Ovary (tissue), 7 donors: ENCODE measurements at regions not wholly inside any gene's neighbourhood (a gene's known extent, or its start where the extent isn't known, plus 50 kb on each side); places are given as distances from the start of the nearest gene placed in this dataset.

Experiments used
- DNase-seq, 5 donors: peaks; one replicate each; pipeline ENCODE4 v3.0.0-alpha.2; 2019 to 2020
- H3K27ac ChIP-seq, 2 donors: fragments of 200-600 bp; one replicate each; pipeline versions ENCODE4 v1.5.1 to v1.8.0; 2019 to 2022
- H3K27me3 ChIP-seq: fragments of 200-600 bp; one replicate; pipeline ENCODE4 v1.8.0; 2022
- H3K36me3 ChIP-seq: fragments of 200-600 bp; sonication (generic); one replicate; pipeline ENCODE4 v1.5.1; 2019
- H3K4me1 ChIP-seq: one replicate; pipeline ENCODE4 v1.8.1; 2013; ENCODE audit warnings: mild to moderate bottlenecking, moderate library complexity; ENCODE audit not compliant: insufficient read depth
- H3K4me3 ChIP-seq: fragments of 200-600 bp; sonication (generic); one replicate; pipeline ENCODE4 v1.5.1; 2017
- H3K9me3 ChIP-seq, 2 donors: fragments of 200-600 bp in 1 of 2; sonication (generic) in 1 of 2; one replicate each; pipeline versions ENCODE4 v1.5.1 to v1.8.1; 2013 to 2019; ENCODE audit warnings: mild to moderate bottlenecking in 1 of 2, moderate library complexity in 1 of 2
- CTCF ChIP-seq, 3 donors: fragments of 450-650 bp in 2 of 3; fragments of 200-600 bp in 1 of 3; IDR thresholded peaks; one replicate each; pipeline versions ENCODE4 v1.5.1 to v1.8.0; 2016 to 2022; ENCODE audit warnings: antibody characterized with exemption in 3 of 3, mild to moderate bottlenecking in 1 of 3
- EP300 ChIP-seq: sonication (generic); formaldehyde crosslinking; IDR thresholded peaks from one replicate; pipeline ENCODE4 v1.6.1; 2017; ENCODE audit warnings: antibody characterized with exemption
- POLR2A ChIP-seq: fragments of 450-650 bp; IDR thresholded peaks from one replicate; pipeline ENCODE4 v1.6.1; 2017; ENCODE audit warnings: antibody characterized with exemption, mild to moderate bottlenecking, moderate library complexity
- WGBS, 3 donors: extraction: QIAGEN DNeasy Blood & Tissue Kit in 1 of 3; methylation state at CpG; one replicate each; pipeline versions ENCODE4 v1.1.5 to v1.1.7; 2013 to 2017; 5-methylcytosine and 5-hydroxymethylcytosine counted together
- intact Hi-C, 4 donors: fragments of 100-400 bp; cut with DNase I; formaldehyde crosslinking; loops; one replicate each; pipeline versions ENCODE4 v1.11.0 to v1.15.1; 2022 to 2023
- donor health status: DM: no; HTN: no; CAD: no; lungs with moderate emphysema.
- donor health status: DM: no; HTN: no; CAD: no.
- donor health status: Bipolar disorder and iron deficiency.
- donor health status: DM: no; HTN: no; CAD: no.
- donor health status: DM: yes; HTN: yes; CAD: no.

- Histone ChIP-seq H3K36me3 (no peaks in the 10 kb centered on the region), H3K9me3 (no peaks in the 10 kb centered on the region), H3K27ac (no peak overlapping the region), H3K4me3 (no peak overlapping the region), H3K4me1 (no peaks in the 10 kb centered on the region), H3K27me3 (no peaks in the 10 kb centered on the region)
- intact Hi-C loops: no loop called here
- TF ChIP-seq CTCF (IDR thresholded peaks at IDR 0.05) (no peak), POLR2A (no peak), EP300 (no peak)
- DNase-seq: no peak
Observed at GRCh38 chr15:37524601-37525000, 409.8 kb upstream of the TMCO5A start.

GRCh38 chr15:37528432-37528831 is 406.0 kb upstream of the TMCO5A start:
- DNase-seq: no peak
- intact Hi-C loops: no loop called here
- 81 to 83% (median 82%) methylated on average over 2 of the region's 2 CpGs for WGBS, 3 donors
- Histone ChIP-seq H3K27ac (no peak overlapping the region), H3K4me3 (no peak overlapping the region), H3K36me3 (no peaks in the 10 kb centered on the region), H3K4me1 (no peaks in the 10 kb centered on the region), H3K9me3 (no peaks in the 10 kb centered on the region), H3K27me3 (no peaks in the 10 kb centered on the region)
- TF ChIP-seq CTCF (IDR thresholded peaks at IDR 0.05): no peak
- TF ChIP-seq EP300: no peak
- no peak for TF ChIP-seq POLR2A

GRCh38 chr15:37536967-37537605 is 397.4 kb upstream of the TMCO5A start:
- intact Hi-C loops: no loop called here
- no peaks in the 10 kb centered on the region for H3K9me3 ChIP-seq
- TF ChIP-seq CTCF (IDR thresholded peaks at IDR 0.05): no peak
- H3K36me3 ChIP-seq: no peaks in the 10 kb centered on the region
- H3K4me3 ChIP-seq: no peak overlapping the region
- H3K27me3 ChIP-seq: no peaks in the 10 kb centered on the region
- WGBS, 3 donors: 38 to 83% (median 74%) methylated on average over 2 of the region's 2 CpGs
- H3K4me1 ChIP-seq: no peaks in the 10 kb centered on the region
- H3K27ac ChIP-seq: no peak overlapping the region
- DNase-seq: no peak

DNA sequence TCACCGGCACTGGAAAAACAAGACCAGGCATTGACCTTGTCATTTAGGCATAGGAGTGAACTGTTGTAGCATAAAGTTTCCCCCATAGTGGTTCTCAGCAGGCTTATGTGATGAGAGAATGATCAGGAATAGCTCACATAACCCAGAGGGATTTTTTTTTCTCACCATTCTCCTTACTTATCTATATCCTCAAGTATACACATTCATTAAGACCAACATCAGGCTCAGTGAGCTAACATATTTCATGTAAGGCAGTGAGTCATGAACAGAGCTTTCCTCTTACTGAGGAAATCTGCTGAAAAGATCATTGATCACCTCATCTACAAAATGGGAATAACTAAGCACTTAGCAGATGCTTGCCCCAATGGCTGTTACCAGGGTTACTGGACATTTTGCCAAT is 396.6 kb upstream of the TMCO5A start:
- H3K36me3 ChIP-seq: no peaks in the 10 kb centered on the region
- intact Hi-C loops: no loop called here
- no peaks in the 10 kb centered on the region for H3K27me3 ChIP-seq
- WGBS, 3 donors: 75 to 89% (median 81%) methylated on average over 1 of the region's 1 CpG
- H3K27ac ChIP-seq: no peak overlapping the region
- no peak overlapping the region for H3K4me3 ChIP-seq
- no peaks in the 10 kb centered on the region for H3K4me1 ChIP-seq
- H3K9me3 ChIP-seq: no peaks in the 10 kb centered on the region
- TF ChIP-seq POLR2A: no peak
- DNase-seq: no peak

DNA sequence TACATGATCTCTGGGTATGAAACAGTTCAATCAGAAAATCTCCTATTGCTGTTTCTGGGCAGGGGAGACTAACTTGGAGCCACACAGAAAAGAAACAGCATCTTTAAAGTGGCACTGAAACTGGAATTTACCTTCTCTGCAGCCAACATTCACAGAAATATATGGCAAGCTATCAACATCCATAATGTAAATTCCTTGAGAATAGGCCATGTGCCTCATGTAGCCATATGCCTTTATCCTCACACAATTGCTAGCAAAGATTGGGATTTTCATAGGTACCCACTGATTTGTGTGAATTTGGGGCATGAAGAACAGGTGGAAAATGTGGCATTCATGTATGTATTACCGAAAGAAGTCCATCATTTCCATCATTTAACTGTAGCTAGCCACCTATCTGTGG is 386.3 kb upstream of the TMCO5A start:
- 90 to 92% (median 92%) methylated on average over 1 of the region's 1 CpG for WGBS, 3 donors
- DNase-seq: no peak
- TF ChIP-seq CTCF (IDR thresholded peaks at IDR 0.05): no peak
- TF ChIP-seq EP300: no peak
- TF ChIP-seq POLR2A: no peak
- H3K4me3 ChIP-seq: no peak overlapping the region
- no peak overlapping the region for H3K27ac ChIP-seq
- H3K36me3 ChIP-seq: no peaks in the 10 kb centered on the region
- intact Hi-C loops: no loop called here
- H3K9me3 ChIP-seq: no peaks in the 10 kb centered on the region
- H3K27me3 ChIP-seq: no peaks in the 10 kb centered on the region
- H3K4me1 ChIP-seq: no peaks in the 10 kb centered on the region
